ENCODE measurements at regions not wholly inside any gene's neighbourhood (a gene's known extent, or its start where the extent isn't known, plus 50 kb on each side); places are given as distances from the start of the nearest gene placed in this dataset.

DNA sequence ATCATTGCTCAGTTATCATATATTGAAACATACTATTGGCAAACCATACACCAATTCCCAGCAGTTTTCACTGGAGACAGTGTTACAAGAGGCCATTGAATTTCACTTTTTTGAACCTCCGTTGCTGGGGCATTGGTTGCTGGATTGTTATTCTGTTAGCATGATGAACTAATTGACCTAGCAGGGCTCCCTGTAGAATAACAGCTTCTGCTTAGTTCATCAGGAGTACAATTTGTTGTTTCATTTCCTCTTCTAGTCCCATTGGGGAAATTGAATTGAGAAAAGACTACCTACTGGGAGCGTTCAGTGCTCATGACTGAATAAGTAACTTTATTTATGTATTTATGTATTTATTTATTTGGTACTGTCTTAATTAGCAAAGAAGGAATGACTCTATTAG, 151.6 kb downstream of the SLIT2 start:
- DNase-seq (ENCODE audit: low read depth in 2 of 2), result no peak

DNA sequence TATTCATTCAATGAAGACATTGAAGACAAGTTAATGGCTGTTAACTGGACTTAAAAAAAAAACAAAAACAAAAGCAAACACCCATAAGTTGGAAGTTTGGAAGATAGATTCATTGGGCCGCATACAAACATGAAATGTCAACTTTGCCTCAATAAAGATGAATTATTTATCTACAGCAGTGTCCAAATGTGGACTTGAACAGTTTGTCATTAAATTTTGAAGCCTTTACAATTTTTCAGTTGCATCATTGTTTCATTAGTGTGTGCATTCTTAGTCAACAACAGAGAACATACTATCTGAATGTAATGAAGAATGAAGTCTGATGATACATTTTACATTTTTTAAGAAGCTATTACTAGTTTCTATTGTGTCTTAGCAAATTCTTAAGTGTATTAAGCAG, 152.1 kb downstream of the SLIT2 start:
- no peak for DNase-seq (ENCODE audit: low read depth in 2 of 2)

DNA sequence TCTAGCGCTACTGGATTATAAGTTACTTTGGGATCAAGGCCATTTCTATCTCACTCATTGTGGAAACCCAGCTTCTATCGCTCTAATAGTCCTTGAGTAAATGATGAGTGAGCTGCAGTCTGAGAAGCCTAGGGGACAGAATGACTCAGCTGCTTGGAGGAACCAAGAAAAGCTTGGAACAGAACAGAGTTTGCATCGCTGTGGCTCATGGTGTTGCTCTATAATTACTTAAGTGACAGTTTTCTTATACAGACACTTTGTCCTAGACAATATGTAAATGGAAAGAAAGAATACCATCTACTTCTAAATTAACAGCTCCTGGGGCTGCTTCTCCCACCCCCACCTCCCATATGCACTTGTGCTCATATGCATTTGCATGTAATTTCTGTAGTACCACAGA, 156.9 kb downstream of the SLIT2 start:
- DNase-seq (ENCODE audit: low read depth in 2 of 2), result no peak

DNA sequence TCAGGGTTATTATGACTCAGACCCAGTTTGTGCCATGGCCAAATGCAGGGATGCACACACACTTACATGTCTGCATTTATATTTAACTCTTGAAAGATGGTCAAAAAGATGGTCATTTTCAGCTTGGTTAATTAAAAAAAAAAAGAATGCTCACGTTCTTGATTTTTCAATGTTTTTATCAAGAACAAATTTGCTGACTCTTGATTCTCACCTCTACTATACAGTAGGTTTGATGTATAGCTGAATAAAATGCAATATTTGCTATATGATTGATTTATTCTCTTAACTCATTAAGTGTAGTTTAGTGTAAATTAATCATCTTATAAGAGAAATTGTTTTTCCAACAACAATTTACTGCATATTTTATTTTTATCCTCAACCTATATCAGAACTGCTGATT, 160.4 kb downstream of the SLIT2 start:
- DNase-seq (ENCODE audit: low read depth in 2 of 2), result no peak

DNA sequence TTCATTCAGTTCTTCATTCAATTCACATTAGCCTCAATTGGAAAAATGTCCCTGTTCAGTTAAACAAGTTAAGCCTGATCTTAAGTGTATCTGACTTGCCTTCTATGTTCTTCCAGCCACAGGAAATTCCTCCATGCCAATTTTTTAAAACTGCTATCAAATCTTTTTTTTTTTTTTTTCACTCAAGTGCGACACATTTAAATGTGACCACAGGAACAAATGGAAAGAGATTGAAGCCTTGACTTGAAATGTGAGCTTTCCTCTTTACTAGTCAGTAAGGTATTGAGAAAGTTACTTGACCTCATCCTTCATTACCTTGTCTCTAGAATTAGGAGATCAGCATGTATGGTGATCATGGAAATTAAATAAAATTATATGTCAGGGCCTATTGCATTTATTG, 165.1 kb downstream of the SLIT2 start:
- no peak for DNase-seq (ENCODE audit: low read depth in 2 of 2)

DNA sequence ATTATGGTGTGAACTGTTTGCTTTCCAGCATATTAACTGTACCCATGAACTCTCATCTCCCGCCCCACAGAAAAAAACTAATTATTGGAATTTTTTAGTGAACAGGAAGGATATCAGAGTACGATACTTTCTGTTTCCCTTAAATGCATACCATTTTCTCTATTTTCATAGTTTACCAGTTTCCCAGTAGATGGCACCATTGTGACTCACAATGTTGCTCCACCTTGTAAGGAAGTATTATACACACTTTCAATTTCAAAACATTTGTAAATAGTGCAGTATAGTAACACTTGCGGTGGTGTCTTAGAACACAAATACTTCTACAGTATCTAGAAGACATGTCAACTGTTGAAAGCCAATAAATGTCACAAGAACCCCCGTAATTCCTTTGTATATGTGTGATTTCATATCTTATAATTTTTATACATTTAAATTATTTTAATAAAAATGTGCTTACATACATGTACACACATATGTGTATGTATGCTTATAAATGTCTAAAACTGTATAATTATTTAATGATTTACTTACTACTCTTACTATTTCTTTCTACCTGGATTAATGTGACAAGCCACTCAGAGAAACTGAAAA, 167.3 kb downstream of the SLIT2 start:
- DNase-seq (ENCODE audit: low read depth in 2 of 2), result no peak

DNA sequence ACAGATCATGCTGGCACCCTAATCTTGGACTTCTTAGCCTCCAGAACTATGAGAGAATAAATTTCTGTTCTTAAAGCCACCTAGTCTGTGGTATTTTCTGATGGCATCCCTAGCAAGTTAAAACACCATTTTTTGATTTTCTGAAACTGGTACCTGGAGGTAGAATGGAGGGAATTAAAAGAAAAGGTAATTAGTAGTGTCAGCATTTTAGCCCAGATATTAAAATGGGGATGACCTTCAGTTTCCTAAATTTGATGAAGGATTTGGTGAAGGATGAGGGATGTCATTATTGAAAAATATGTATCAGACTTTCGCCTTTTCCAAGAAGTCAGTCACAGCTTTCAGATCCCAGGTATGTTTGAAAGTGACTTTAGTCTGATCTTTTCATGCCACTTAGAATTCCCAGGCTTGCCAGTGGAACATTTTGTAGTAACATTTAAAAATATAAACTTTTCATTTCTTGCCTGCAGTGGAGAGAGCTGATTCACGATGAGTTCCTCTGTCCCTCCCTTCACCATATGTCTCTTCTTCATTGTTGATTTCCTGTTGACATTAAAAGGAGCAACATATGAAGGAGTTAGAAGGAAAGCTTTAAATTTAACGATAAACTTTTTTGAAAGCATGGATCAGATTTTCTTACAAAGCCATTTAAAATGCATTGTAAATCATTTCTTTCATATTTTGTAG, 169.4 kb downstream of the SLIT2 start:
- DNase-seq (ENCODE audit: low read depth in 2 of 2), result no peak

DNA sequence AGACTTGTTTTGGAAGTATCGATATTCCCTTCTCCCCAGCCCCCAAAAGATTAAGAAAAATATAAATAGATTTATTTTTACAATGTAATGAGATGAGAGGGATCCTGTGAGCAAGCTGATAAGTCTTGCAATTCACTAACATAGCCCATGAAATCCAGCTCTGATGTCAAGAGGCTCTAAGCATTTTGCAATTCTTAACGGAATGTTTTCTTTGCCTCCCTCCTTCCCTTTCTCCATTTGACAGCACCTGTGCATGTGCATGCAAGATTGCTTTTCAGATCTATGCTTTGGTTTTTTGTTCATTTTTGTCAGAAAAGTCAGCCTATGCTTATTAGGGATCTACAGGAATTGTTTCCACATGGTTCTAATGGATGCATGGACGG, 169.9 kb downstream of the SLIT2 start:
- no peak for DNase-seq (ENCODE audit: low read depth in 2 of 2)

DNA sequence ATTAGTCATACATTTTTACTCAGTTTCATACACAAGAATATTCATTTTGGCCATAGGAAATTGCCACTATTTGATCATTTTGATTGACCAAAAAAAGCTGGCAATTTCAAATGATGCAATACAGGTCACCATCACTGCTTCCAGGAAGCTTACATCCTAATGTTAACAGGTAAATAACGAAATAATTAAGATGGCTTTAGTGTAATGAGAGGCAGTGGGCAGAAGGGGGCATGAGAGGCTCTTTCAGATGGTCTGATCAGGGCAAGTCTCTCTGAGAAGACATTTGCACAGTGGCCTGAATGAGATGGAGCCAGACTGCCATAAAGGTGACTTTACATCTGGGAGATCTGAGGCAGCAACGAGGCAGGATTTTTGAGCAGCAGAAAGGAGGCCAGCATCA, 170.7 kb downstream of the SLIT2 start:
- DNase-seq (ENCODE audit: low read depth in 2 of 2), result no peak

DNA sequence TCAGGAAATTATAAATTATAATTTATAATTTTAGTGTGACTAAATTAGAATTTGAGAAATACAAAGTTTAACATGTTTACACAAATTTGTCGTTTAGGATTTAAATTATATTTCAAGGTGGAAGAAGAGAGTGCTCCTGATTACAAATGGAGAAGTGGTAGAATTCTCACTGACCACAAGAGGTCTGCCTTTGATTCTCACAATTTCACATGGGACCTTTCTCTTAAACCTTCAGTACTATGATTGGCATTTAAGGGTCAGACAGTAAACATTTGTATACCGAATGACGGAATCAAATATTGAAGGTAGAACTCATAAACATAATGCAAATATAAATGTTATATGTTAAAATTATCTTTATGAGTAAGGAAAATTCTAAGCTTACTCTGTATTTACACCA, 171.7 kb downstream of the SLIT2 start:
- no peak for DNase-seq (ENCODE audit: low read depth in 2 of 2)

DNA sequence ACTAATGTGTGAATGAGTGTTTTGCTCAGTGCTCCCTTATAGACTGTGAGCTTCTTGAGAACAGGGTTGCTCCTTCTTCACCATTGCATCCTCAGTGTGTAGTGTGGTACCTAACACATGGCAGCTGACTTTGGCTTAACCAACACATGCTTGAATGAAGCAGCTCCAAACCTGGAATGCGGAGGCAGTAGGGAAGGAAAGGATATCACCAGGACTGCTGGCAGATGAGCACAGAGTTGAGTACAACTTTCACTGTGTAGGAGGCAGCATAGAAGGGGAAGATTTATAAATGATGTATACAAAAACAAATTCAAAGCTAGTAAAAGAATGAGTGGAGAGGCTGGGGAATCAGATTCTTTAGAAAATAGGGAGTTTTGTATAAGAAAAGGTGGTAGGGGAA, 174.3 kb downstream of the SLIT2 start:
- DNase-seq (ENCODE audit: low read depth in 2 of 2), result no peak

DNA sequence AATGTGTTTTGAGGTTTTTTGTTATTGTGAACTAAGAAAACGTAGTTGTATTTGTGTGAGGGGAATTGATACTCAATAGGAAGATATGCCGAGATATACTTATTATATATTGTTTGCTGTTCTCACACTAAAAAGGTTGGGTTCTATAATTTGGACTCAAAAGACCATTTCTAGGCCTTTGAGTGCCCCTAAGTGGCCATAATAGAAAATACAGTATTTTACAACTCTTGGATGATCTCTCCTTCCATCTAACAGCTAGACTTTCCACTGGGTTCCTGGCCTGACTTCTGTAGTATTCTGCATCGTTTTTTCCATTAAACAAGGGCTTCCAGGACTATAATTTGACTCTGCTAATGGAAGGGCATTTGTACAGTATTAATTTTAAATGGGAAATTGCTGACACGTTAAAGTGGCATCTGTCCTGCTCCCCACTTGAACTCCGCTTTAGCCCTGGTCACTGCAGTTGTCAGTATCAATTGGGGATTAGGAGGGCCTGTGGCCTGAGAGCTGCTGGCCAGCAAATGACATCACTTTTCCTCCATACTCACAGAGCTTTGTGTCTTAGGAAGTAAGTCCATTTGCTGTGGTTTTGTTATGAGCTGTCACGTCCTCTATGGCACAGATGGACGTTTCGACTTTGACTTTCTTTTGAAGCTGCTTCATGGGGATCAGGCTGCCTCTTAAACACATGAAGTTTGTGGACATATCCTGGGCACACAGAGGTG, 176.9 kb downstream of the SLIT2 start:
- DNase-seq (ENCODE audit: low read depth in 2 of 2), result no peak

DNA sequence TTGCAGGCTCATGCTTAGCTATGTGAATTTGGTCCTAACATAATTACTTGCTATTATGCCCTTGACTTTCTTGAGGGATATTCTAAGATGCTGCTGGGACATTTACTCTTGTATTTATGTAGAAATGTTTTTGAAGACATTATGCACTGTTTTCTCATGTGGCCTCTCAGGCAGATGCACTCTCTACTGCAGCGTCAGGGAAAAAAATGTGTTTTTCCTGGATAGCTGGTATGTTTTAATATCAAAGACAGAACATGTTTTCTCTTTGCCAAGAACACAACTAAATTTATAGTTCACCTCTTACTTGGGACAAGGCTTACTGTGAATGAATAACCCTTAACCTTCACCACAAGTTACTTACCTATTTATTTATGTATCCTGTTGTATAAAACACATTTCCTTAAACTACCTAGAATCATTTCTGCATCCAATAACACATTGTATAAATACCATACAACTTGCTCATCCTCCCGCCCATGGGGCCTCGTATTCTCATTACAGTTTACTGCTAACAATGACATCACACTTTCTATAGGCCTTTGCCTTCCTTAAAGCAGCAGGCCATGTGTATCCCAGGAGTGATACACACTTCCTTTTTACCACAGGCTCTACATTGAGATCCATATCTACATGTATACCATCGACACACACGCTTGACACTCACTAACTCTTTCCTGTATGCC, 178.7 kb downstream of the SLIT2 start:
- no peak for DNase-seq (ENCODE audit: low read depth in 2 of 2)

DNA sequence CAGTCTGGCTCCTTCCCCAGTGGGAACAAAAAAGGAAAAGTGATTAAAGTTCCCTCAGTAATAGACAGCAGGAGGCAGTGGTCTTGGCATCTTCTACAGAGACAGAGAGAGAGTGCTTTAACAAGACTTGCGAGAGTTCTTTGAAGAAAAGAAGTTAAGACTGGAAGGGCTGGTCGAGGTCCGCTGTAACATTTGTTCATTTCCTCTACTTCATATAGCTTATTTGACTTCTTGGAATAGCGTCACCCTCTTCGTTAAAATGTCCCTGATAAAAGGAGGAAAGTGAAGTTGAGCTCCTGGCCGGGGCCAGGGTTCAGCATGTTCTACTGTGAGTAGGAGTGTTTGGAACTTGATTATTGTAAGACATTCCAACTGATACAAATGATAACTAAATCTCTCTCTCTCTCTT, 179.8 kb downstream of the SLIT2 start:
- DNase-seq (ENCODE audit: low read depth in 2 of 2), result no peak

DNA sequence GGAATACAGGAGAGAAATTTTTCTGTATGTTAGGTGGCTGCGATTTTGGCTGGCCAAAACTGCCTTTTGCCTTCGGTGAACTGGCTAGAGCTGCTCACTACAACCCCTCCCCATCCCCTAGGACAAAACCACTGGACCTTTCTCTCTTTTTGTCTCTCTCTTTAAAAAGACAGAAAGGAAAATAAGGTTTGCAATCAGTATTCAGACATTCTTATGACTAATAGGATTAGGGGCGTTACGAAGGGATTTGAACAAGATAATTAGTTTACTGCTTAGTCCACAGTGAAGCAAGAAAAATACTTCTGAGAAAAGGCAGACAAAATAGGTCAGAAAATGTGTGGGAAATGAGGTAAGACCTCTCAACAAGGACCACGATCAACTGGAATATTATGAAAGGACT, 180.4 kb downstream of the SLIT2 start:
- no peak for DNase-seq (ENCODE audit: low read depth in 2 of 2)

DNA sequence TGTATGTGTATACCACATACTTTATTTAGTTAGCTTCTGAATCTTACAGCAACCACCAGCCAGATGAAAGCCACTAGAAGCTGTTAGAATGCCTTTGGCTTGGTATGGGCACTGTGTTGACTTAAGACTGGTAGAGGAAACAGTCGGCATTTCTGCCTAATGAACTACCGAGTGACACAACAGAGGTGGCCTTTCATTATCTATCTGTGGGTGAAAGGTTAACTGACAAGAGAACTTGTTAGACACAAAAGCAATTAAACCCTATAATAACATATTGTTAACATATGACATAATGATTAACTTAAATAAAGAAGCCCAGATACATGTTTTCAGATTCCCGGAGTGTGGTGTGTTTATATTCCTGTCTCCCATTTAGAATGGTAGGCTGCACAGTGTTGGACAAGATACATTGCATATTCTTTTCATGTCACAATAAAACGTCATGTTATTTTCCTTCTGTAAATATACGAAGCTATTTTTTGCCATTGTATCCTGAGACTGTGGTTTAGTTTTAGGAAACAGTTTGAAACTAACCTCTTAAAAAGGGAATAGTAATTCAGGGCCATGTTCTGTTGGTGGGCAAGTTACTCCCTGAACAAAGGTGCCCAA, 181.5 kb downstream of the SLIT2 start:
- DNase-seq (ENCODE audit: low read depth in 2 of 2), result no peak

DNA sequence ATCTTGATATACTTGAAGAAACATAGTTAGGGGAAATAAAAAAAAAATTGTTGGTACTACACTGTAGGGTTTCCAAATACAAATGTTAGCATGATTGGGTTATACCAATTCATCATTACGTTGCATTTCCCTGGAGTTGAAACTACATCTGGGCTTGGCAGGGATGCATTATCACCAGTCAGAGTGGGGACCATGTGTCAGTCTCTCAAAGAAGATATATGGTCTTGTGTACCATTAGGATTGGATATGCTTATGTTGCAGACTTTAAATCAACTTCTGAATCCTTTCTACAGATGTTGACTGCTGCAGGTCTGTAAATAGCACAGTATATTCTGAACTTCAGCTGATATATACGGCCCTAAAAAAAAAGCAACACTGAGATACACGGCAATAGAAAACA, 188.5 kb downstream of the SLIT2 start:
- DNase-seq (ENCODE audit: low read depth in 2 of 2), result no peak

DNA sequence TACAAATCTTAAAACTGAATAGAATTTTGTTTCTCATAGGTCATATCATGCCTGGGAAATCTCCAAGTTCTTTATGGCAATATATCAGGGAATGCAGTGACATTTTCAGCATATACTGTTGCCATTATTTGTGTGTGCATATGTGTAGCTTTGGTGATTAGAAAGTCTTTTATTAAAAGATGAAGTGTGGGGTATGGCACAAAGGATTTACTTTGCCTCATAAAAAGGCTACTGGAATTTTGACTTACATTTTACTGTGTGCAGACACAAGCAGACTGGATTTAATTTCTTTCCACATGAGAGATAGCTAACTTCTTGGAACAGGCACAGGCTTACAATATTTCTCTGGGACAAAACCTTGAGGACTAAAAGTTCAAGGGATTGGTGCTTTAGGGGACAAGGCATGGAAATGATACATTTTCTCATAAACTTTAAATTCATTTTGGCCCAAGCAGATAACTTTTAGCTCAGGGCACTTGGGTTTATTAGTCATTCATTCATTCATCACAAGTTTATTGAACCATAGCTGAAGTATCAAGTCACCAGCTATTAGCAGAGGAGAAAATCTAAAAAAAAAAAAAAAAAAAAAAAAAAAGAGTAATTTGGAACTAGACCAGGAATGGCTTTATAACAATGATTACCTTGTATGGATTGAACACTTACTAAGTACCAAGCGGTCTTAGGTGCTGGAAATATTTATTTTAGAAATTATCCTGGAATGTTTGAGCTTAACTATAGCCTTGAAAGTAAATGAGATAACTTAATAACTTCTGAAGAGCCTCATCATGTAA, 191.5 kb downstream of the SLIT2 start:
- DNase-seq (ENCODE audit: low read depth in 2 of 2), result no peak

DNA sequence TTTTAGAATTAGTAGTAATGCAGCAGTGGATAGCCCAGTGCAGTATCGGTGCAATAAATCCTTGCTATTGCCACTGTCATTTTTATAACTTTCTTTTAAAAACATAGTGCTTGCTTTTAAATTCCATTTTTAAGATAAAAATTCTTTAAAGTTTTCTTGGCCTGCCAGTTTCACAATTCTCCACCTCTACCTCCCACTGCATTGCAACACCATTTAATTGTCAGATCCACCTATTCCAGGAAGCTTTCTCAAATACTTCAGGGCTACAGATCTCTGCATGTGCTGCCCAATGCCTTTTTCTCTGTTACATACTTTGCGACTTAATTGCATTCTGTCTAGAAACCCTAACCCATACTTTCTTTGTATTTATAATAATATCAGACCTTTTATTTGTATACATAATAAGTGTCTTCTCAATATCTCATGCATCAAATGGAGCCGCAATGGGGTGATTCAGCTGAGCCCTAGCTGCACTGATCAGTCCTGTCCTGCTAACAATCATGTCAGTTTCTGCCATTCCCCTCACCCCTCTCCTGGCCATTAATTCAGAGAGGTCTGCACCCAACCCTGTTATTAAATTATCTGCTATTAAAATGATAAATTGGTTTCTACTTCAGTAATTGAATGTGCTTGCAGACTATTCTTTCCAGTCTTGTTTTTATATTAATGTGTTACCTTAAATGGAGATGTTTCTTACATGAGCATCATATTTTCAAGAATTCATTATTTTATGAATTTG, 193.1 kb downstream of the SLIT2 start:
- no peak for DNase-seq (ENCODE audit: low read depth in 2 of 2)

DNA sequence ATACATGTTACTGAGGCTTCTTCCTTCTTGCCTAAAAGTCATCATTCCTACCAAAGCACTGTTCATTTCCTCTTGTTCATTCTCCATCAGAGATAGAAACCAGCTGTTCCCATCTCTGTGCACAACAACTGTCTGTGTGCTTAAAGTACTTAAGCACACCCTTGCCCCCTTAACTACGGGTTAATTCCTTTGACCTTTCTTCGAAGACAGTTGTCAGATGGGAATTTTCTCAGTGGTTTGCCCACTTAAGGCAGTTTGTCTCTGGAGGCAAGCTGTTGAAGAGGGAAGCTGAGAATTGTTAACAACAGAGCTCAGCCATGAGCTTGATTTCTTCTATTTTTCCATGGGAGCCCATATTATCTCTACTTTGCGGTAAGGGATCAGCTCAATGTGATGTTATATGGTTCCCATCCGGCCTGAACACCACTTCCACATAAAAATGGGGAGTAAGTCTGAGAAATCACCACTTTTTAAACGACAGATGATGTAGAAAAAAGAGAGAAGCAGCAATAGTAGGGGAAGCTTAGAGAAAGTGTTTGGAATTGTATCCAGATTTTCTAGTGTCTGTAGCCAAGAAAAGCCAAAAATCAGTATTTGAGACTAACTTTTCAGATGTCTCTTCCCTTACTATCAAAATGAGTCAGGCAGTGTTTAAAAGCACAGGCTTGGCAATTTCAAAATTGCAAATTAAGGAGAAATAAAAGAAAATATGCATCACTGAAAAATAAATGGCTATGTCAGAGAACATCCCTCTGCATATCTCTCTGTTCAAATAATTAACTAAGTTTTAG, 194.4 kb downstream of the SLIT2 start:
- DNase-seq (ENCODE audit: low read depth in 2 of 2), result no peak

Data from stimulated activated CD8-positive, alpha-beta memory T cell treated with anti-CD3 and anti-CD28 coated beads, Interleukin-2, amount 100 ng/mL, for 48 hours (primary cell).